Panc1 (cell line): ENCODE measurements at regions not wholly inside any gene's neighbourhood (a gene's known extent, or its start where the extent isn't known, plus 50 kb on each side); places are given as distances from the start of the nearest gene placed in this dataset.

Experiments
- CTCF ChIP-seq: fragments of 450-650 bp; IDR thresholded peaks from 2 replicates; pipeline ENCODE4 v1.5.1; 2017; ENCODE audit warnings: mild to moderate bottlenecking
- POLR2AphosphoS5 ChIP-seq: IDR thresholded peaks from 2 replicates; pipeline ENCODE4 v1.6.1; 2012; ENCODE audit warnings: mild to moderate bottlenecking, low read depth, low read length, moderate library complexity
- REST ChIP-seq, 2 experiments: IDR thresholded peaks; 2 replicates each; pipeline ENCODE4 v1.6.1; 2011 to 2012; ENCODE audit warnings: low read depth in 2 of 2, control low read depth in 1 of 2, low read length in 1 of 2, mild to moderate bottlenecking in 1 of 2, moderate library complexity in 1 of 2; ENCODE audit not compliant: insufficient read depth in 1 of 2

GRCh38 chr2:224281374-224281773, 120.5 kb downstream of the FAM124B start:
- TF ChIP-seq CTCF (no peak), REST (IDR thresholded peaks at IDR 0.05; ENCODE audit: insufficient read depth in 1 of 2, low read depth in 2 of 2, low read length in 1 of 2) (no peak), POLR2AphosphoS5 (no peak)
